GM12872 (cell line): ENCODE measurements at regions not wholly inside any gene's neighbourhood (a gene's known extent, or its start where the extent isn't known, plus 50 kb on each side); places are given as distances from the start of the nearest gene placed in this dataset.

Source experiments
- CTCF ChIP-seq: IDR thresholded peaks from 3 replicates; pipeline ENCODE4 v1.5.1; 2011; ENCODE audit warnings: low read depth, mild to moderate bottlenecking, low read length, moderate library complexity; ENCODE audit not compliant: insufficient read depth

- TF ChIP-seq CTCF: no peak
These were observed 334.7 kb upstream of the NR3C2 start for GRCh38 chr4:148776941-148777340.

GRCh38 chr4:148774134-148774533, 331.9 kb upstream of the NR3C2 start:
- no peak for TF ChIP-seq CTCF

GRCh38 chr4:148773313-148773712, 331.1 kb upstream of the NR3C2 start:
- no peak for TF ChIP-seq CTCF

- no peak for TF ChIP-seq CTCF
These were observed 328.6 kb upstream of the NR3C2 start for GRCh38 chr4:148770848-148771247.

- no peak for TF ChIP-seq CTCF
These were observed 328.2 kb upstream of the NR3C2 start for GRCh38 chr4:148770377-148770776.

- no peak for TF ChIP-seq CTCF
These were observed 322.5 kb upstream of the NR3C2 start for GRCh38 chr4:148764720-148765119.

GRCh38 chr4:148757171-148757570, 315.0 kb upstream of the NR3C2 start:
- TF ChIP-seq CTCF: no peak

GRCh38 chr4:148749403-148749802, 307.2 kb upstream of the NR3C2 start:
- no peak for TF ChIP-seq CTCF
